GM21390 (cell line): ENCODE measurements at regions not wholly inside any gene's neighbourhood (a gene's known extent, or its start where the extent isn't known, plus 50 kb on each side); places are given as distances from the start of the nearest gene placed in this dataset.

ENCODE experiments used
- ATAC-seq: cut with Tn5 transposase; IDR thresholded peaks from one replicate; pipeline ENCODE4 v1.9.1; 2021; ENCODE audit not compliant: unreplicated experiment

GRCh38 chr2:18900691-18901141 is 311.3 kb upstream of the NT5C1B start:
- ATAC-seq: no peak

GRCh38 chr2:18899725-18900124 is 310.4 kb upstream of the NT5C1B start:
- no peak for ATAC-seq

- ATAC-seq: no peak
These were observed 308.9 kb upstream of the NT5C1B start for GRCh38 chr2:18898271-18898670.

GRCh38 chr2:18896125-18896764 is 306.9 kb upstream of the NT5C1B start:
- no peak for ATAC-seq

GRCh38 chr2:18891600-18892345 is 302.4 kb upstream of the NT5C1B start:
- ATAC-seq: no peak

GRCh38 chr2:18889565-18890332 is 300.4 kb upstream of the NT5C1B start:
- no peak for ATAC-seq

GRCh38 chr2:18885457-18885856 is 296.1 kb upstream of the NT5C1B start:
- no peak for ATAC-seq

GRCh38 chr2:18883616-18884456 is 294.5 kb upstream of the NT5C1B start:
- no peak for ATAC-seq

- ATAC-seq: no peak
These were observed 282.1 kb upstream of the NT5C1B start for GRCh38 chr2:18871430-18871829.

GRCh38 chr2:18870307-18870706 is 280.9 kb upstream of the NT5C1B start:
- no peak for ATAC-seq

- ATAC-seq: no peak
These were observed 272.6 kb upstream of the NT5C1B start for GRCh38 chr2:18861951-18862350.

- ATAC-seq: no peak
These were observed 270.8 kb upstream of the NT5C1B start for GRCh38 chr2:18860179-18860578.

GRCh38 chr2:18856765-18857164 is 267.4 kb upstream of the NT5C1B start:
- ATAC-seq: no peak

GRCh38 chr2:18855027-18855426 is 265.7 kb upstream of the NT5C1B start:
- ATAC-seq: no peak

- ATAC-seq: peak; percentile 97
These were observed 260.6 kb upstream of the NT5C1B start for GRCh38 chr2:18849841-18850578.

GRCh38 chr2:18848646-18849045 is 259.3 kb upstream of the NT5C1B start:
- ATAC-seq: no peak

GRCh38 chr2:18845854-18846445 is 256.6 kb upstream of the NT5C1B start:
- ATAC-seq: no peak

GRCh38 chr2:18842836-18843235 is 253.5 kb upstream of the NT5C1B start:
- no peak for ATAC-seq

GRCh38 chr2:18841248-18842150 is 252.1 kb upstream of the NT5C1B start:
- ATAC-seq: no peak
